GM19463 (cell line): ENCODE measurements at regions not wholly inside any gene's neighbourhood (a gene's known extent, or its start where the extent isn't known, plus 50 kb on each side); places are given as distances from the start of the nearest gene placed in this dataset.

Source experiments
- ATAC-seq: cut with Tn5 transposase; IDR thresholded peaks from one replicate; pipeline ENCODE4 v1.9.1; 2021; ENCODE audit warnings: mild to moderate bottlenecking, moderate library complexity; ENCODE audit not compliant: unreplicated experiment

GRCh38 chr5:124839371-124839998 is 93.0 kb upstream of the ZNF608 start:
- ATAC-seq, result no peak

GRCh38 chr5:124841829-124842712 is 95.6 kb upstream of the ZNF608 start:
- no peak for ATAC-seq

GRCh38 chr5:124842725-124843595 is 96.5 kb upstream of the ZNF608 start:
- ATAC-seq, result no peak

GRCh38 chr5:124843596-124843899 is 97.1 kb upstream of the ZNF608 start:
- no peak for ATAC-seq

- no peak for ATAC-seq
Measured at GRCh38 chr5:124844371-124844920, 98.0 kb upstream of the ZNF608 start.

- no peak for ATAC-seq
Measured at GRCh38 chr5:124847907-124848306, 101.5 kb upstream of the ZNF608 start.

GRCh38 chr5:124849774-124850173 is 103.3 kb upstream of the ZNF608 start:
- ATAC-seq, result no peak

GRCh38 chr5:124856726-124857125 is 110.3 kb upstream of the ZNF608 start:
- ATAC-seq, result no peak

- ATAC-seq, result no peak
Measured at GRCh38 chr5:124858612-124859011, 112.2 kb upstream of the ZNF608 start.

- no peak for ATAC-seq
Measured at GRCh38 chr5:124859027-124859426, 112.6 kb upstream of the ZNF608 start.

- no peak for ATAC-seq
Measured at GRCh38 chr5:124859556-124860290, 113.3 kb upstream of the ZNF608 start.

GRCh38 chr5:124860291-124860655 is 113.8 kb upstream of the ZNF608 start:
- no peak for ATAC-seq

GRCh38 chr5:124865066-124865465 is 118.6 kb upstream of the ZNF608 start:
- no peak for ATAC-seq

- no peak for ATAC-seq
Measured at GRCh38 chr5:124865603-124866354, 119.3 kb upstream of the ZNF608 start.

- ATAC-seq, result no peak
Measured at GRCh38 chr5:124866355-124867136, 120.1 kb upstream of the ZNF608 start.

GRCh38 chr5:124867137-124867704 is 120.8 kb upstream of the ZNF608 start:
- no peak for ATAC-seq

GRCh38 chr5:124868676-124869075 is 122.2 kb upstream of the ZNF608 start:
- ATAC-seq, result no peak

- no peak for ATAC-seq
Measured at GRCh38 chr5:124869426-124870033, 123.1 kb upstream of the ZNF608 start.
